ENCODE measurements at regions not wholly inside any gene's neighbourhood (a gene's known extent, or its start where the extent isn't known, plus 50 kb on each side); places are given as distances from the start of the nearest gene placed in this dataset.

DNA sequence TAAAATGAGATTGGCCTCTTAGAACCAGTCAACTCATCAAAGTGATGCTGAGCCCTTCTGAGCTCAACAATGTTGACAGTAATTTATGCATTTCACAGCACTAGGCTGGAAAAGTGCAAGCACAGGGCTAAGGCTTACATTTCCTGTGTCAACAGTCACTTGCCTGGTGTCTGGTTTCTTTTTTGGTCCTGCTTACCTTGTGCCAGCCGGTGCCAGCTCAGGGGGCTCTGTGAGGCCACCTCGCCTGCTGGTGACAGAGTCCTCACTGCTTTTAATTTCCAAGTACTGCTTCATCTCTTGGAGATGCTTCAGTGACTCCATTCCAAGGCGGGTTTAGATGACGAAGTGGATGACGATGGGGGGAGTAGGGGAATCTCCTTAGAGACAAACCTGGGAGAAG, 53.1 kb upstream of the KCNA1 start:
- no peak for TF ChIP-seq POLR2AphosphoS5 (IDR thresholded peaks at IDR 0.05; ENCODE audit: low read depth, low read length)
- no peak for TF ChIP-seq CBX3 (IDR thresholded peaks at IDR 0.05; ENCODE audit: low read depth)
- TF ChIP-seq ZNF274 (IDR thresholded peaks at IDR 0.05; ENCODE audit: low read depth, low read length): no peak
- TF ChIP-seq CTCF (IDR thresholded peaks at IDR 0.05 in 2 of 3, conservative IDR thresholded peaks at IDR 0.05 in 1 of 3; ENCODE audit: borderline replicate concordance in 1 of 3, insufficient read depth in 1 of 3, low read depth in 2 of 3, low read length in 2 of 3): no peak
- TF ChIP-seq, protein P1, sequence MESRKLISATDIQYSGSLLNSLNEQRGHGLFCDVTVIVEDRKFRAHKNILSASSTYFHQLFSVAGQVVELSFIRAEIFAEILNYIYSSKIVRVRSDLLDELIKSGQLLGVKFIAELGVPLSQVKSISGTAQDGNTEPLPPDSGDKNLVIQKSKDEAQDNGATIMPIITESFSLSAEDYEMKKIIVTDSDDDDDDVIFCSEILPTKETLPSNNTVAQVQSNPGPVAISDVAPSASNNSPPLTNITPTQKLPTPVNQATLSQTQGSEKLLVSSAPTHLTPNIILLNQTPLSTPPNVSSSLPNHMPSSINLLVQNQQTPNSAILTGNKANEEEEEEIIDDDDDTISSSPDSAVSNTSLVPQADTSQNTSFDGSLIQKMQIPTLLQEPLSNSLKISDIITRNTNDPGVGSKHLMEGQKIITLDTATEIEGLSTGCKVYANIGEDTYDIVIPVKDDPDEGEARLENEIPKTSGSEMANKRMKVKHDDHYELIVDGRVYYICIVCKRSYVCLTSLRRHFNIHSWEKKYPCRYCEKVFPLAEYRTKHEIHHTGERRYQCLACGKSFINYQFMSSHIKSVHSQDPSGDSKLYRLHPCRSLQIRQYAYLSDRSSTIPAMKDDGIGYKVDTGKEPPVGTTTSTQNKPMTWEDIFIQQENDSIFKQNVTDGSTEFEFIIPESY (IDR thresholded peaks at IDR 0.05; ENCODE audit: extremely low read depth, insufficient replicate concordance, low read length): no peak
- TF ChIP-seq EZH2 (IDR thresholded peaks at IDR 0.05): no peak
- TF ChIP-seq EGR1 (IDR thresholded peaks at IDR 0.05; ENCODE audit: low read depth): no peak
- TF ChIP-seq POLR2A (IDR thresholded peaks at IDR 0.05; ENCODE audit: borderline replicate concordance, extremely low read depth, insufficient read depth, insufficient read length): no peak
- no peak for TF ChIP-seq SIN3A (IDR thresholded peaks at IDR 0.05; ENCODE audit: low read depth)
- no peak for TF ChIP-seq RAD21 (IDR thresholded peaks at IDR 0.05; ENCODE audit: low read depth)
- TF ChIP-seq SP1 (IDR thresholded peaks at IDR 0.05; ENCODE audit: low read depth): no peak
- TF ChIP-seq MAX (IDR thresholded peaks at IDR 0.05): no peak
- TF ChIP-seq, protein P2, sequence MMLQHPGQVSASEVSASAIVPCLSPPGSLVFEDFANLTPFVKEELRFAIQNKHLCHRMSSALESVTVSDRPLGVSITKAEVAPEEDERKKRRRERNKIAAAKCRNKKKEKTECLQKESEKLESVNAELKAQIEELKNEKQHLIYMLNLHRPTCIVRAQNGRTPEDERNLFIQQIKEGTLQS (IDR thresholded peaks at IDR 0.05): no peak

All from HCT116 (cell line).